Cardiac muscle cell (in vitro differentiated cells and primary cell): ENCODE measurements at regions not wholly inside any gene's neighbourhood (a gene's known extent, or its start where the extent isn't known, plus 50 kb on each side); places are given as distances from the start of the nearest gene placed in this dataset.
A peak's percentile ranks its signal among the peaks of the same experiment; 100 is the strongest.

Experiments
- DNase-seq, 2 donors: peaks; one replicate each; pipeline versions ENCODE4 v3.0.0 to v3.0.0-alpha.2; 2010 to 2017; ENCODE audit warnings: low read depth in 1 of 2, low spot score in 1 of 2
- H3K27ac ChIP-seq: fragments of 200-600 bp; sonication (generic); 2 replicates; pipeline ENCODE4 v1.5.1; 2016
- H3K27me3 ChIP-seq: fragments of 200-600 bp; sonication (generic); 2 replicates; pipeline ENCODE4 v1.6.0; 2016; ENCODE audit warnings: control low read depth
- H3K36me3 ChIP-seq: fragments of 200-600 bp; sonication (generic); 2 replicates; pipeline ENCODE4 v1.5.1; 2016; ENCODE audit warnings: control low read depth
- H3K4me1 ChIP-seq: fragments of 200-600 bp; sonication (generic); 2 replicates; pipeline ENCODE4 v1.8.1; 2017; ENCODE audit warnings: low read depth, mild to moderate bottlenecking, mixed run types
- H3K4me3 ChIP-seq: fragments of 200-600 bp; sonication (generic); 2 replicates; pipeline ENCODE4 v1.5.1; 2016; ENCODE audit warnings: mild to moderate bottlenecking
- H3K9me3 ChIP-seq: fragments of 200-600 bp; sonication (generic); 2 replicates; pipeline ENCODE4 v1.5.1; 2017; ENCODE audit warnings: low read depth, mild to moderate bottlenecking, control low read depth
- CTCF ChIP-seq: IDR thresholded peaks from 2 replicates; pipeline ENCODE4 v1.5.1; 2012; ENCODE audit warnings: low read depth, mild to moderate bottlenecking, low read length

GRCh38 chr1:209404577-209404976, 178.9 kb upstream of the CAMK1G start:
- DNase-seq = peak in 1 of 2 donors; percentile 29
- no peaks in the 10 kb centered on the region for H3K36me3 ChIP-seq
- no peaks in the 10 kb centered on the region for H3K27me3 ChIP-seq
- H3K9me3 ChIP-seq = no peaks in the 10 kb centered on the region
- no peak overlapping the region for H3K4me3 ChIP-seq
- H3K27ac ChIP-seq = no peak overlapping the region
- H3K4me1 ChIP-seq = peaks cover 10% of the 10 kb centered on the region
- no peak for TF ChIP-seq CTCF

GRCh38 chr1:209405183-209405814, 178.2 kb upstream of the CAMK1G start:
- peak in 1 of 2 donors; percentile 62 for DNase-seq
- TF ChIP-seq CTCF = no peak
- no peak overlapping the region for H3K27ac ChIP-seq

GRCh38 chr1:209406168-209406567, 177.3 kb upstream of the CAMK1G start:
- H3K27ac ChIP-seq = no peak overlapping the region
- no peaks in the 10 kb centered on the region for H3K27me3 ChIP-seq
- no peak overlapping the region for H3K4me3 ChIP-seq
- TF ChIP-seq CTCF = no peak
- H3K9me3 ChIP-seq = no peaks in the 10 kb centered on the region
- H3K4me1 ChIP-seq = peaks cover 10% of the 10 kb centered on the region
- no peaks in the 10 kb centered on the region for H3K36me3 ChIP-seq
- DNase-seq = no peak

More at GRCh38 chr1:209405183-209405814, 178.2 kb upstream of the CAMK1G start:
- Histone ChIP-seq H3K36me3 (no peaks in the 10 kb centered on the region), H3K4me3 (no peak overlapping the region), H3K27me3 (no peaks in the 10 kb centered on the region), H3K9me3 (no peaks in the 10 kb centered on the region), H3K4me1 (peaks cover 10% of the 10 kb centered on the region)

GRCh38 chr1:209406595-209406994, 176.9 kb upstream of the CAMK1G start:
- H3K27ac ChIP-seq = no peak overlapping the region
- no peaks in the 10 kb centered on the region for H3K9me3 ChIP-seq
- peaks cover 13% of the 10 kb centered on the region for H3K4me1 ChIP-seq
- no peak for TF ChIP-seq CTCF
- H3K36me3 ChIP-seq = no peaks in the 10 kb centered on the region
- no peak for DNase-seq
- no peak overlapping the region for H3K4me3 ChIP-seq
- no peaks in the 10 kb centered on the region for H3K27me3 ChIP-seq

GRCh38 chr1:209409780-209410179, 173.7 kb upstream of the CAMK1G start:
- H3K4me1 ChIP-seq = peaks cover 14% of the 10 kb centered on the region
- no peak overlapping the region for H3K4me3 ChIP-seq
- peak in 1 of 2 donors; percentile 46 for DNase-seq
- H3K27ac ChIP-seq = no peak overlapping the region
- H3K27me3 ChIP-seq = no peaks in the 10 kb centered on the region
- no peak for TF ChIP-seq CTCF
- no peaks in the 10 kb centered on the region for H3K36me3 ChIP-seq
- no peaks in the 10 kb centered on the region for H3K9me3 ChIP-seq
